ENCODE measurements at regions not wholly inside any gene's neighbourhood (a gene's known extent, or its start where the extent isn't known, plus 50 kb on each side); places are given as distances from the start of the nearest gene placed in this dataset.
A peak's percentile ranks its signal among the peaks of the same experiment; 100 is the strongest.
"Not testable (repeated sequence)": the region's sequence is repeated elsewhere in the genome, so short reads cannot be mapped to it uniquely, and the experiment has no call there.

DNA sequence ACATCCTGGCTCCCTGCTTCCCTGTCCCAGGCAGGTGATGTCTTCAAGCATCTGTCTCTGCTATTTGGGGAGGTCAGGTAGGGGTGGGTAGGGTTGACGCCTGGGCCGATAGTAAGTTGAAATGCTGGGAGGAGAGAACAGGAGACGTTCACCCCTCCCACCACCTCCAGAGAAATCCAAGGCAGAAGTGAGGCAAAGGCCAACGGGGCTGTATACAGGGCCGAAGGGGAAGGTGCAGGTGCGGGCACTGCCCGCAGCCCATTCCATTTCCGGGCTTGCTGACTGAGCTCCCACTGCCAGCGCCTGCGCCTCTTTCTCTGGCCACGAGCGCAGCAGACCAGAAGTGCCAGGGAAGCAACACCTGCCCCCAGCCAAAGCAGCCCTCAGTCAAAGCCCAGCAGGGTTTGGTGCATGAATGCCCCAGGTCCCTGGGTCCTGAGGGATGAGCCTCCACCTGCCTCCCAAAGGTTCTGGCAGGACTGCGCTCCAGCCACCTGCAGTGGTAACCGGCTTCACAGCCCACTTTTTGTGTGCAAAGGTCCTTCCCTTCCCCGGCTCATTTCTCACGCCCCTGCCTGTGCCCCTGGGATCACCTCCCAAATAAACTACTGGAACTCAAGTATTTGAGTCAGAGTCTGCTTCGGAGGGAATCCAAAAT is 127.6 kb upstream of the TNRC6C start:
- POLR2A ChIA-PET = no interaction called here
- CTCF ChIA-PET = no interaction called here
- TF ChIP-seq, protein P1, sequence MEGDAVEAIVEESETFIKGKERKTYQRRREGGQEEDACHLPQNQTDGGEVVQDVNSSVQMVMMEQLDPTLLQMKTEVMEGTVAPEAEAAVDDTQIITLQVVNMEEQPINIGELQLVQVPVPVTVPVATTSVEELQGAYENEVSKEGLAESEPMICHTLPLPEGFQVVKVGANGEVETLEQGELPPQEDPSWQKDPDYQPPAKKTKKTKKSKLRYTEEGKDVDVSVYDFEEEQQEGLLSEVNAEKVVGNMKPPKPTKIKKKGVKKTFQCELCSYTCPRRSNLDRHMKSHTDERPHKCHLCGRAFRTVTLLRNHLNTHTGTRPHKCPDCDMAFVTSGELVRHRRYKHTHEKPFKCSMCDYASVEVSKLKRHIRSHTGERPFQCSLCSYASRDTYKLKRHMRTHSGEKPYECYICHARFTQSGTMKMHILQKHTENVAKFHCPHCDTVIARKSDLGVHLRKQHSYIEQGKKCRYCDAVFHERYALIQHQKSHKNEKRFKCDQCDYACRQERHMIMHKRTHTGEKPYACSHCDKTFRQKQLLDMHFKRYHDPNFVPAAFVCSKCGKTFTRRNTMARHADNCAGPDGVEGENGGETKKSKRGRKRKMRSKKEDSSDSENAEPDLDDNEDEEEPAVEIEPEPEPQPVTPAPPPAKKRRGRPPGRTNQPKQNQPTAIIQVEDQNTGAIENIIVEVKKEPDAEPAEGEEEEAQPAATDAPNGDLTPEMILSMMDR (IDR thresholded peaks at IDR 0.05; ENCODE audit: control extremely low read depth, extremely low read depth, low read depth, missing control alignments) = no peak
- no peak for DNase-seq (ENCODE audit: extremely low spot score)

DNA sequence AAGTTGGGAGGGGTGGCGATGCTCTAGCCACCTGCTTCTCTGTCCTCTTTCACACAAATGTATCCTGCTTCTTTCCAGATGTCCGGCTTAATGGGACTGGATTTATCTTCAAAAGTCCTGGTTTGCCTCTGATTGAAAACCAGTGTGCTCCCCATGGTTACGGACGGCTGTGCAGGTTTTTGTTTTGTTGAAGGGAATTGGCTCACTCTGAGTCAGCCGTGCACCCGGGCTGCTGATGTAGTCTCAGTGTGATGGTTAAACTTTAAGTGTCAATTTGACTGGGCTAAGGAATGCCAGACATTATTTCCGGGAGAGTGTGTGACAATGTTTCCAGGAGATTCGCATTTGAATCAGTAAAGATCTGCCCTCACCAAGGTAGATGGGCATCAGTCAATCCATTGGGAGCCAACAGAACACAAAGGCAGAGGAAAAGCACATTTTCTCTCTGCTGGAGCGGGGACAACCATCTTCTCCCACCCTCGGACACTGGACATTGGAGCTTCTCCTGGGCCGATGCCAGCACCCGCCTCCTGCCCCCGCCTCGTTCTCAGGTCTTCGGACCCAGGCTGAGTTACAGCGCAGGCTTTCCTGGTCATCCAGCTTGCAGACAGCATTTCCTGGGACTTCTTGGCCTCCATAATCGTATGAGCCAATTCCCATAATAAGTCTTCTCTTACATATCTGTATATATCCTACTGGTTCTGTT is 126.9 kb upstream of the TNRC6C start:
- ChIA-PET POLR2A (no interaction called here), CTCF (no interaction called here)
- DNase-seq (ENCODE audit: extremely low spot score) = no peak
- TF ChIP-seq, protein P1 (IDR thresholded peaks at IDR 0.05; ENCODE audit: control extremely low read depth, extremely low read depth, low read depth, missing control alignments) = no peak

DNA sequence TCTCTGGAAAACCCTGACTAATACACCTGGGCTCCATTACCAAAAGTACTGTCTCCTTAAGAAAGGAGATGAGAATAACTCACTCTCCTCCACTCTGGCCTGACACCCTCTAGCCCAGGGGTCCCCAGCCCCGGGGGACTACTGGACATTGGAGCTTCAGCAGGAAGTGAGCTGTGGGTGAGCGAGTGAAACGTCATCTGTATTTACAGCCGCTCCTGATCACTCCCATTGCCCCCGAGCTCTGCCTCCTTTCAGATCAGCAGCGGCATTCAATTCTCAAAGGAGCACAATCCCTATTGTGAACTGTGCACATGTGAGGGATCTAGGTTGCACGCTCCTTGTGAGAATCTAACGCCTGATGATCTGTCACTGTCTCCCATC is 126.3 kb upstream of the TNRC6C start:
- DNase-seq (ENCODE audit: extremely low spot score) = no peak
- ChIA-PET POLR2A (no interaction called here), CTCF (no interaction called here)
- TF ChIP-seq, protein P1 (IDR thresholded peaks at IDR 0.05; ENCODE audit: control extremely low read depth, extremely low read depth, low read depth, missing control alignments) = no peak

DNA sequence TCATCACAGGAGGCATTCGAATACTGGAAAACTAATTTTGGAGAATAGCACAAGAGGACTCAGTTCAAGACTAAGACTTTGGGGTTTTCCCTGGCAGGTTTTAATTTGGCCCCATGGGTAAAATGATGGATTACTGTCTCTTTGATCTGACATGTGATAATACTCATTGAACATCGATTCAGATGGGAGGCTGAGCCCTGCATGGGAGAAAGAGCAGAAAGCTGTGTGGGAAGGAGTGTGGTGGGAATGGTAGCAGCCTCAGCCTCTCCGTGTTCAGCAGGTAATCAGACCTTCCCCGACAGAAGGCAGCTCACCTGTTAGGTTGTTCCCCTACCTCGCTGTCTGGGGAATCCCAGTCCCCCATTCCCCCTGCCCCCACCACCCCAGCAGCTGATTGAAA is 124.7 kb upstream of the TNRC6C start:
- TF ChIP-seq, protein P1 (IDR thresholded peaks at IDR 0.05; ENCODE audit: control extremely low read depth, extremely low read depth, low read depth, missing control alignments) = no peak
- DNase-seq (ENCODE audit: extremely low spot score) = no peak
- POLR2A ChIA-PET = no interaction called here
- CTCF ChIA-PET = interaction anchor here (1.5 kb wide), 1 partner anchor 14 kb away, joined by 6 read pairs; no protein-coding TSS in a partner anchor

DNA sequence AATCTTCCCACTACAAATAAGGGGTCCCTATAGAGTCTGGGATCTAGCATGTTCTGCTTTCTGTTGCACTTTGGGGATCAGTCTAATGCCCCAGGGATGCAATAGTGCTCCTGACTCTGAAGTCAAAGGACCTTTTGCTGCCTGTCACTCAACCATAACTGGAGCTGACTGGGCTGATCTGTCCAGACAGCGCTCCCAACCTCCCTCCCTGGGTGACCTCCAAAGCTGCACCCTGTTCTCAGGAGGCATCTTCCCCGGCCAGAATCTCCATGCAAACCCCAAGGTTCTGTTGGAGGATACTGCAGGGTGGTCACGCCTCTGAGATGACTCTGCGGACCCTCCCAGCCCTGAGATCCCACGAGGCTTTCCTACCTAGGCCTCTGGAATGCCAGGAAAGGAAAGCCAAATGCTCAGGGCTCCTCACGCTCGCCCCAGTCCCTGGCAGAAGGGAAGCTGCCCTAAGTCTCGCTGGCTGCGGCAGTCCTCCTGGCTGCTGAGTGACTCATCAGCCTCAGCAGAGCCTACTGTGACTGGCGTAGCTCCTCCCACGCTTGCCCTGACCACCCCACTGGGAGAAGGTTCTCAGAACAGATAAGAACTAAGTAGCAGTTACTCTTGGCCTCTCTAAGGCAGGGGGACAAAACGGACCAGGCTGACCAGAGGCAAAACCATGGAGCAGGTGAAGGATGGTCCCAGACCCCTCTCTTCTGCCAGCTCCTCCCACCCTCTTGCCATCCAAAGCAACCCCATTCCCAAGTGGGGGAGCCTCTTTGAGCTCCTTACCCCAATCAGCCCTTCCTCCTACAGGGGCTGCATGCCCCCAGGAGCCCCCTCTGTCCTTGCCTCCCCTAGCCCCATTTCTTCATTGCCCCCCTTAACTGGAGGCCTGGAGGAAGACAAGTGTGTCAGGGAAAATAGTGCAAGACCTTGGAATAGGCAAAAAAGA is 124.1 kb upstream of the TNRC6C start:
- TF ChIP-seq, protein P1 (IDR thresholded peaks at IDR 0.05; ENCODE audit: control extremely low read depth, extremely low read depth, low read depth, missing control alignments) = no peak
- POLR2A ChIA-PET = no interaction called here
- peak; percentile 79 for DNase-seq (ENCODE audit: extremely low spot score)
- CTCF ChIA-PET = interaction anchor here (1.2 to 1.5 kb wide), 3 partner anchors 12 to 15 kb away, joined by 3 to 6 read pairs (median 4); no protein-coding TSS in a partner anchor

DNA sequence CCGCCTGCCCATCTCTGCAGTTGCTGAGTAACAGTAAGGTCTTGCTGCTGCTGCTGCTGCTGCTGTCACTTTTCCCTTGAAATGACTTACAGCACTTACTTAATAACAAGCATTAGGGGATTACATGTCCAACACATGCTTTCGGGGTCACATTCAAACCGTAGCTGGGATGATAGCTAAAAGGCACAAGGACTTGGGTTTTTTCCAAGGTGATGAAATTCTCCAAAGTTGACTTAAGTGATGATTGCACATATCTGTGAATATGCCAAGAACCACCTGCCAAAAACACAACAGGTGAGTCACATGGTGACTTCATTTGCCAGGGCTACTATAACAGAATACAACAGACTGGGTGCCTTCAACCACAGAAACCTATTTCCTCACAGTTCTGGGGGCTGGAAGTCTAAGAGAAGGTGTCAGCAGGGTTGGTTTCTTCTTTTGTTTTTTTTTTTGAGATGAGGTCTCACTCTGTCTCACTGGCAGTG is 121.9 kb upstream of the TNRC6C start:
- ChIA-PET CTCF (no interaction called here), POLR2A (no interaction called here)
- DNase-seq (ENCODE audit: extremely low spot score) = no peak
- TF ChIP-seq, protein P1 (IDR thresholded peaks at IDR 0.05; ENCODE audit: control extremely low read depth, extremely low read depth, low read depth, missing control alignments) = no peak

DNA sequence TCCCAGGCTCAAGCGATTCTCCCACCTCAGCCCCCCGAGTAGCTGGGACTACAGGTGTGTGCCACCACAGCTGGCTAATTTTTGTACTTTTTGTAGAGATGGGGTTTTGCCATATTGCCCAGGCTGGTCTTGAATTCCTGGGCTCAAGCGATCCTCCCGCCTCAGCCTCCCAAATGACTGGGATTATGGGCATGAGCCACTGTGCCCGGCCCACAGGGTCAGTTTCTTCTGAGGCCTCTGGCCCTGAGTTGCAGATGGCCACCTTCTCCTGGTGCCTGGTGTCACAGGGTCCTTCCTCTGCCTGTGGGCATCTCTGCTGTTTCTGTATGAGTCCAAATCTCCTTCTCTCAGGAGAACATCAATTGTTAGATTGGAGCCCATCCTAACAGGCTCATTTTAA is 121.4 kb upstream of the TNRC6C start:
- DNase-seq (ENCODE audit: extremely low spot score); CTCF ChIA-PET; POLR2A ChIA-PET: not testable (repeated sequence)
